ENCODE measurements at regions not wholly inside any gene's neighbourhood (a gene's known extent, or its start where the extent isn't known, plus 50 kb on each side); places are given as distances from the start of the nearest gene placed in this dataset.

DNA sequence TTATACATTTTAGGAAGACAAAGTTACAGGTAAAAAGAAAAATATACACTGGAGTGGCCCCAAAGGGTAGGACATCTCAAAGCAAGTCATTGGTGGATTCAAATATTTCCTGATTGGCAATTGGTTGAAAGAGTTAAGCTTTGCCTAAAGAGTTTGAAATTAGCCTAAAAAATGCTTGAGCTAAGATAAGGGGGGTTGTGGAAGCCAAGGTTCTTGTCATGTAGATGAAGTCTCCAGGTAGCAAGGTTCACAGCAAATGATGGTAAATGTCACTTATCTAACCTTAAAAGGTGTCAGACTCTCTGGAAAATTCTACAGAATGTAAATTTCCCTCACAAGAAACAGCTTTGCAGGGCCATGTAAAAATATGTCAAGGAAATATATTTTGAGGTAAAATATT is 596.7 kb downstream of the FAT4 start:
- Histone ChIP-seq H3K9me3 (ENCODE audit: insufficient read depth, low read depth, low read length) (no peaks in the 10 kb centered on the region), H3K79me2 (ENCODE audit: insufficient read depth, low read length) (no peaks in the 10 kb centered on the region), H2AFZ (ENCODE audit: low read depth, low read length) (no peak overlapping the region), H4K20me1 (ENCODE audit: insufficient read depth, low read length) (no peaks in the 10 kb centered on the region), H3K9ac (ENCODE audit: low read length) (no peak overlapping the region), H3K36me3 (ENCODE audit: insufficient read depth, low read length) (no peaks in the 10 kb centered on the region), H3K4me1 (ENCODE audit: insufficient read depth, low read length) (no peaks in the 10 kb centered on the region), H3K27me3 (ENCODE audit: insufficient read depth, low read length) (no peaks in the 10 kb centered on the region), H3K4me3 (ENCODE audit: insufficient read depth, low read depth, low read length) (no peak overlapping the region), H3K27ac (ENCODE audit: low read depth, low read length) (no peak overlapping the region), H3K4me2 (ENCODE audit: low read length) (no peak overlapping the region)
- FAIRE-seq (no peak), DNase-seq (ENCODE audit: low read depth) (no peak)
- Mint-ChIP-seq H3K27ac (ENCODE audit: unreplicated experiment) (no peak overlapping the region), H3K4me1 (ENCODE audit: low read depth, unreplicated experiment) (peaks cover 3% of the 10 kb centered on the region), H3K27me3 (ENCODE audit: low read depth, unreplicated experiment) (no peaks in the 10 kb centered on the region), H3K4me3 (ENCODE audit: unreplicated experiment) (no peak overlapping the region), H3K36me3 (ENCODE audit: low read depth, unreplicated experiment) (no peaks in the 10 kb centered on the region), H3K9me3 (ENCODE audit: unreplicated experiment) (no peaks in the 10 kb centered on the region)
- TF ChIP-seq, protein P1, sequence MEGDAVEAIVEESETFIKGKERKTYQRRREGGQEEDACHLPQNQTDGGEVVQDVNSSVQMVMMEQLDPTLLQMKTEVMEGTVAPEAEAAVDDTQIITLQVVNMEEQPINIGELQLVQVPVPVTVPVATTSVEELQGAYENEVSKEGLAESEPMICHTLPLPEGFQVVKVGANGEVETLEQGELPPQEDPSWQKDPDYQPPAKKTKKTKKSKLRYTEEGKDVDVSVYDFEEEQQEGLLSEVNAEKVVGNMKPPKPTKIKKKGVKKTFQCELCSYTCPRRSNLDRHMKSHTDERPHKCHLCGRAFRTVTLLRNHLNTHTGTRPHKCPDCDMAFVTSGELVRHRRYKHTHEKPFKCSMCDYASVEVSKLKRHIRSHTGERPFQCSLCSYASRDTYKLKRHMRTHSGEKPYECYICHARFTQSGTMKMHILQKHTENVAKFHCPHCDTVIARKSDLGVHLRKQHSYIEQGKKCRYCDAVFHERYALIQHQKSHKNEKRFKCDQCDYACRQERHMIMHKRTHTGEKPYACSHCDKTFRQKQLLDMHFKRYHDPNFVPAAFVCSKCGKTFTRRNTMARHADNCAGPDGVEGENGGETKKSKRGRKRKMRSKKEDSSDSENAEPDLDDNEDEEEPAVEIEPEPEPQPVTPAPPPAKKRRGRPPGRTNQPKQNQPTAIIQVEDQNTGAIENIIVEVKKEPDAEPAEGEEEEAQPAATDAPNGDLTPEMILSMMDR (IDR thresholded peaks at IDR 0.05; ENCODE audit: insufficient read depth, low read depth, low read length): no peak
- TF ChIP-seq EZH2 (IDR thresholded peaks at IDR 0.05; ENCODE audit: insufficient read depth, low read length): no peak

DNA sequence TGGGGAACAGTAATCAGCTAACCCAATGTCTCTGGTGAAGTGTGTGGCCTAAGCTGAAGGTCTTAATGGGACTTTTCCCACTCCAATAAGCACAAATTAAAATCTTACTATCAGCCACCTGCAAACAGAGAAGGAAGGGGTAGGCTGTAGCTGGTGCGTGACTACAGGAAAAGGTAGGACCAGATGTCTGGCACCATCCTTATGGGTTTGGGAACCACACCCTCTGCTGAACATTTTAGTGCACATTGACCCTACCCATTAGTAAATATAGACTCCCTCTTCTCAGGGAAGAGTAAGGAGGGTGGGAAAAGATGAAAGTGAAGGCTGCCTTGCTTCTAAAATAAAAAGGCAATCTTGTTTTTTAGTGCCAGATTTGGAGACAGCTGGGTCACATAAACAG is 602.8 kb downstream of the FAT4 start:
- H3K27ac Mint-ChIP-seq (ENCODE audit: unreplicated experiment): no peak overlapping the region
- no peaks in the 10 kb centered on the region for H3K4me1 Mint-ChIP-seq (ENCODE audit: low read depth, unreplicated experiment)
- Histone ChIP-seq H3K27ac (ENCODE audit: low read depth, low read length) (no peak overlapping the region), H2AFZ (ENCODE audit: low read depth, low read length) (no peak overlapping the region), H3K79me2 (ENCODE audit: insufficient read depth, low read length) (no peaks in the 10 kb centered on the region), H3K4me3 (ENCODE audit: insufficient read depth, low read depth, low read length) (no peak overlapping the region), H3K4me1 (ENCODE audit: insufficient read depth, low read length) (no peaks in the 10 kb centered on the region), H3K4me2 (ENCODE audit: low read length) (no peak overlapping the region), H3K36me3 (ENCODE audit: insufficient read depth, low read length) (no peaks in the 10 kb centered on the region), H3K9ac (ENCODE audit: low read length) (no peak overlapping the region), H4K20me1 (ENCODE audit: insufficient read depth, low read length) (no peaks in the 10 kb centered on the region), H3K9me3 (ENCODE audit: insufficient read depth, low read depth, low read length) (no peaks in the 10 kb centered on the region), H3K27me3 (ENCODE audit: insufficient read depth, low read length) (no peaks in the 10 kb centered on the region)
- no peaks in the 10 kb centered on the region for H3K9me3 Mint-ChIP-seq (ENCODE audit: unreplicated experiment)
- TF ChIP-seq, protein P1 (IDR thresholded peaks at IDR 0.05; ENCODE audit: insufficient read depth, low read depth, low read length): no peak
- no peak for TF ChIP-seq EZH2 (IDR thresholded peaks at IDR 0.05; ENCODE audit: insufficient read depth, low read length)
- no peaks in the 10 kb centered on the region for H3K27me3 Mint-ChIP-seq (ENCODE audit: low read depth, unreplicated experiment)
- no peak overlapping the region for H3K4me3 Mint-ChIP-seq (ENCODE audit: unreplicated experiment)
- no peaks in the 10 kb centered on the region for H3K36me3 Mint-ChIP-seq (ENCODE audit: low read depth, unreplicated experiment)
- DNase-seq (ENCODE audit: low read depth) (no peak), FAIRE-seq (no peak)

DNA sequence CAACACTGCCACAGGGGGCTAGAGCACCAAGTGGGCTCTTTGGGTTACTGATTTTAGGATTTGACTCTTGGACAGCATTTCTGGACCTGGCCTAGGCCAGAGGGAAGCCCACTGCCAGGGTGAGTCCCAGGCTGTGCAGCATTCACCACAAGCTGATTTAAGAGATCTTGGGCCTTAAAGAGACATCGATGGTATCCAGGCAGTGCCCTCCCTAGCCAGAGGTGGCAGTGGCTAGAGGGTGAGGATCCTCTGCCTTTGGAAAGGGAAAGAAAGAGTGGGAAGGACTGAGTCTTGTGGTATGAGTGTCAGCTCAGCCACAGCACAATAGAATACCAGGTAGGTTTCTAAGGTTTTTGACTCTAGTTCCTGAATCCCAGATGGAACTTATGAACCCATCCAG is 613.9 kb downstream of the FAT4 start:
- no peak overlapping the region for H3K4me2 ChIP-seq (ENCODE audit: low read length)
- no peaks in the 10 kb centered on the region for H3K36me3 ChIP-seq (ENCODE audit: insufficient read depth, low read length)
- H3K27ac ChIP-seq (ENCODE audit: low read depth, low read length): no peak overlapping the region
- no peaks in the 10 kb centered on the region for H3K4me1 Mint-ChIP-seq (ENCODE audit: low read depth, unreplicated experiment)
- no peaks in the 10 kb centered on the region for H3K27me3 ChIP-seq (ENCODE audit: insufficient read depth, low read length)
- peaks cover 3% of the 10 kb centered on the region for H3K9me3 Mint-ChIP-seq (ENCODE audit: unreplicated experiment)
- FAIRE-seq (no peak), DNase-seq (ENCODE audit: low read depth) (no peak)
- H3K4me3 Mint-ChIP-seq (ENCODE audit: unreplicated experiment): no peak overlapping the region
- no peak overlapping the region for H3K4me3 ChIP-seq (ENCODE audit: insufficient read depth, low read depth, low read length)
- no peaks in the 10 kb centered on the region for H3K27me3 Mint-ChIP-seq (ENCODE audit: low read depth, unreplicated experiment)
- H3K79me2 ChIP-seq (ENCODE audit: insufficient read depth, low read length): no peaks in the 10 kb centered on the region
- no peaks in the 10 kb centered on the region for H3K9me3 ChIP-seq (ENCODE audit: insufficient read depth, low read depth, low read length)
- TF ChIP-seq, protein P1 (IDR thresholded peaks at IDR 0.05; ENCODE audit: insufficient read depth, low read depth, low read length): no peak
- no peak for TF ChIP-seq EZH2 (IDR thresholded peaks at IDR 0.05; ENCODE audit: insufficient read depth, low read length)
- no peak overlapping the region for H2AFZ ChIP-seq (ENCODE audit: low read depth, low read length)
- H4K20me1 ChIP-seq (ENCODE audit: insufficient read depth, low read length): no peaks in the 10 kb centered on the region
- no peak overlapping the region for H3K9ac ChIP-seq (ENCODE audit: low read length)
- H3K36me3 Mint-ChIP-seq (ENCODE audit: low read depth, unreplicated experiment): no peaks in the 10 kb centered on the region
- no peaks in the 10 kb centered on the region for H3K4me1 ChIP-seq (ENCODE audit: insufficient read depth, low read length)
- no peak overlapping the region for H3K27ac Mint-ChIP-seq (ENCODE audit: unreplicated experiment)
